ENCODE measurements at regions not wholly inside any gene's neighbourhood (a gene's known extent, or its start where the extent isn't known, plus 50 kb on each side); places are given as distances from the start of the nearest gene placed in this dataset.
"Not testable (repeated sequence)": the region's sequence is repeated elsewhere in the genome, so short reads cannot be mapped to it uniquely, and the experiment has no call there.

GRCh38 chr5:102554082-102554481 lies 55.3 kb upstream of the SLCO6A1 start:
- no peak for DNase-seq (ENCODE audit: low spot score)

DNA sequence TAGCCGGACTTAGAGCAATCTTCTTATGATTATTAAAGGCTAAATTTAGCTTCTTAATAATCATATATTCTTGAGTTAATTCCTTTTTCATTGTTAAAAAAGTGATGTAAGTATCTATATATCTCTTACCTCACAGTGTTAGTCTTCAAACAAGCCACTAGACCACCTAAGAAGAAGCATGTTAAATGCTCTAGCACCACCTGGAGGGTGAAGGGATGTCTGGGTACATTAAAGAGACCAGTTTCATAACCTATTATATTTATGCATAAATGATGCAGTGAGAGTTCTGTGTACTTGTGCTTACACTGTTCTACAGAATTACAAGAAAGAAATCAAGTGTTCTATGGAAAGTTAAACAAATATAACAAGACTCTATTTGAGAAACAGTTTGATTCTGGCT lies 55.9 kb upstream of the SLCO6A1 start:
- DNase-seq (ENCODE audit: low spot score): no peak

- peak; percentile 6 for DNase-seq (ENCODE audit: low spot score)
These were observed 63.3 kb upstream of the SLCO6A1 start for GRCh38 chr5:102561894-102562760.

- DNase-seq (ENCODE audit: low spot score): no peak
These were observed 71.9 kb upstream of the SLCO6A1 start for GRCh38 chr5:102570747-102571146.

GRCh38 chr5:102578362-102578761 lies 79.6 kb upstream of the SLCO6A1 start:
- DNase-seq (ENCODE audit: low spot score): no peak

GRCh38 chr5:102579379-102579778 lies 80.6 kb upstream of the SLCO6A1 start:
- DNase-seq (ENCODE audit: low spot score): no peak

DNA sequence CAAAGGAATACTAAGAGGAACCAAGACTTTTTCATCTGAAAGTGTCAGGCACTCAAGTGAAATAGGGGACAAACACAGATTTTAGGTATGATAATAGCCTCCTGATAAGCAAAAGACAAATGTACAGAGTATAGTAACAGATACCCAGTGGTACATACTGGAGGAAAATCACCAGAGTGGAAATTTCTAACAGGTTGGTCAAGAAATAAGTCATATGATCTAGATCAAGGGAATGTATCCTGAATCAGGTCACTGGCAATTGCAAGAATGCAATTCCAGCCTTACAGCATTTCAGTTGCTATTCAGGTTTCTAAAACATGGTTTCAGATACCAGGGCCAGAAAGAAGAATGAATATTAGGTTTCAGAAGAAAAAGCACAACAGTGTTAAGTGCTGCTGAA lies 82.2 kb upstream of the SLCO6A1 start:
- DNase-seq (ENCODE audit: low spot score): no peak

- DNase-seq (ENCODE audit: low spot score): no peak
These were observed 83.9 kb upstream of the SLCO6A1 start for GRCh38 chr5:102582696-102583095.

DNA sequence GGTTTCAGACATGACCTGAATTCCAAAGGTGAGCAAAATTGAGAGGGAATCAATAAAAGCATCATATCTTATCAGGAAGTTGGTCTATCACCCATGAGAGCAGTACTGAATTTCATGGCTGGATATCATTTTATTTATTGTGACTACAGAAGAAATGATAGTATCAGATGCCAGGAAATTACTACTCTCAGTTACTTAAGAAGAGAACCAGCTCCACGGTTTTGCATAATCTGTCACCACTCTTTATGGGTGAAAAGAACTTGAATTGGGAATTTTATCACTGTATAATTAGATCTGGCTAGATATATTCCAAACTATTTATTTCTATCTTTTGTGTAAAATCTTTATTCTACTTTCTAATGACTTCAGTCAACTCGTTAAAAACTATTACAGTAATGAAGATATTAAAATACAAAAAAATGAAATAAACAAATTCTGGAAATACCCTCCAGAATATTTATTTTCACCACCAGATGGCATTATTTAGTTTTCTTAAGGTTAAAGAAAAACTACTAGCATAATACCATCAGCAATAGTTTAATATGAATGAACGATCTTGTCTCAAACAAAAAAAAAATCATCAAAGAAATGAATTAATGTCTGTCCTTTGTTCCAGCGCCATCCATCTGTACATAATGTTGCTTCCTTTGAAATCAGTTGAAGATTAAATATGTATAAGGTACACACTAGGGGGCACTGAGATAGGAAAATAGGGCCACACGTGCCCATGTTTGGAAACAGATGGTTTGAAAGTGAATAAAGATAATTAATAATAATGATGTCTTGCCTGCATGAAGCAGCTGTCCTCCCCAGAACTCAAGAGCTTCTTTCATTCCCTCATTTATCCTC lies 84.7 kb upstream of the SLCO6A1 start:
- DNase-seq (ENCODE audit: low spot score): peak; percentile 2

- no peak for DNase-seq (ENCODE audit: low spot score)
These were observed 90.9 kb upstream of the SLCO6A1 start for GRCh38 chr5:102589661-102590060.

- DNase-seq (ENCODE audit: low spot score): no peak
These were observed 91.7 kb upstream of the SLCO6A1 start for GRCh38 chr5:102590467-102590866.

DNA sequence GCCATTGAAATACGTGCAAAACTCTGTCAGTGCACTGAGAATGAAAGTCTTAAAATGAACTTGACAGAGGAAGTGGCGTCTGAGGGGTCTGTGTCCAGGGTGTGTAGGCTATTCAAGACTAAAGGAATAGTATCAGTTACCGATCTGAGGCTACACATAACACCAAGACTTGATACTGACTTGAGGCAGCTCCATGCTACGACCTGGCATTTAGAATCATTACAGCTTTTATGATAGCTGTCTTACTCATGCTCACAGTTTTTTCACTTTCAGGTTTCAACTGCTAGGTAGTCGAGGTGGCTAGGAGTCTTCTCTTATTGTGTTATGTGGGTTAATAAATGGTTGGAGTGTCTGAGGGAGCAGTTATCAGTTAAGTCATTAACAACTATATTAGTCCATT lies 92.8 kb upstream of the SLCO6A1 start:
- DNase-seq (ENCODE audit: low spot score): no peak

DNA sequence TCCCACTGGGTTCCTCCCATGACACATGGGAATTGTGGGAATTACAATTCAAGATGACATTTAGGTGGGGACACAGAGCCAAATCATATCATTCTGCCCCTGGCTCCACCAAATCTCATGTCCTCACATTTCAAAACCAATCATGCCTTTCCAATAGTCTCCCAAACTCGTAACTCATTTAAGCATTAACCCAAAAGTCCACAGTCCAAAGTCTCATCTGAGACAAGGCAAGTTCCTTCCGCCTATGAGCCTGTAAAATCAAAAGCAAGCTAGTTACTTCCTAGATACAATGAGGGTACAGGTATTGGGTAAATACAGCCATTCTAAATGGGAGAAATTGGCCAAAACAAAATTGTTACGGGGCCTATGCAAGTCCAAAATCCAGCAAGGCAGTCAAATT lies 93.8 kb upstream of the SLCO6A1 start:
- not testable (repeated sequence) for DNase-seq (ENCODE audit: low spot score)

- no peak for DNase-seq (ENCODE audit: low spot score)
These were observed 95.4 kb upstream of the SLCO6A1 start for GRCh38 chr5:102594192-102594591.

DNA sequence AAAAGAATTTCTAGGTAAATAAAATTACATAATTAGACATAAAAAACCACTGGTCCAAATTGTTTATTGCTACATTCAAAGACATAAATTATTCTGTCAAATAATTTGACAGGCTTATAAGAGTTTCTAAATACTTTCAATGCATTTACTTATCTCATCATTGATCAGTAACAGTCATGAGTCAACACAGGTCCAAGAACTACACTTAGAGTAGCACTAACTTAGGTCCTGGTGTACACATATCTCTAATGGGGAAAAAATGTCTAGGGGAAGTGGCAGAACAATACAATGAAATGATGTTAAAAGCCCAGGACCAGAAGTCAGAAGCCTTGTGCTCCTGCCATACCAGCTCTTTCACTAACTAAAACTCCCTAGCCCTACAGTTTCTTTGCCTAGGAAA lies 96.5 kb upstream of the SLCO6A1 start:
- DNase-seq (ENCODE audit: low spot score): no peak

- DNase-seq (ENCODE audit: low spot score): no peak
These were observed 97.3 kb upstream of the SLCO6A1 start for GRCh38 chr5:102596113-102596512.

DNA sequence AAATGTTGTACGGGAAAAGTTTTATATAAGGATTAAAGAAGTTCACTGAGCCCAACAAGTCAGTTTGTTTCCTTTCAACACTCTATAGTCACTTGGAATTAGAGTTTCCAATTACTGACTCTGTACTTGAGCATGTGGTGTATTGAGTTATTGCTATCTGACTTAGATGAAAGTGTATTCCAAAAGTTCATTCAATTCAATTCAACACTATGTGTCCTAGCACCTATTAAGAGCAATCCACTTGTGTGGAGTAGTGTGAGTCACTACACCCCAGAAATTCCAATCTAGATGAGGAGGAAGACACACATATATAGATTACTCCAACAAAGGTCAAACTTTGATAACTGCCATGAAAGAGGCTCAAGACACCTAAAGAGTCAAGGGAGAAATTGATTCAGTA lies 98.2 kb upstream of the SLCO6A1 start:
- DNase-seq (ENCODE audit: low spot score): no peak

DNA sequence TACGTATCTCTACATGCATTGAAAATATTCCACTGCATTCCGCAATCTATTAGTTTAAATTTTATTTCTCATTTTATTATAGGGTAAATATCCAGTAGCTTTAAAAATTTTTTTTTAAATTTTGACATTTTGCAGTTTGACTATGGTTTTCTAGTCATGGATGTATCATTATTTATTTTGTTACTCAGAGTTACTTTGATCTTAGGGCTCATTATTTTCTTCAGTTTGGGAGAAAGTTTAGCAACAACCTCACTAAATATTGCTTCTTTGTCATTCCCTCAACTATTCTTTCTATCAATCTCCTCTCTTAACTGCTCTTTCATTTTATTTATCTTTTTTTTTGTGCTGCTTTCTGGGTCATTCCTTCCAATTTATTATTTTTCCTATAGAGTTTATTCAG lies 100.5 kb upstream of the SLCO6A1 start:
- no peak for DNase-seq (ENCODE audit: low spot score)

DNA sequence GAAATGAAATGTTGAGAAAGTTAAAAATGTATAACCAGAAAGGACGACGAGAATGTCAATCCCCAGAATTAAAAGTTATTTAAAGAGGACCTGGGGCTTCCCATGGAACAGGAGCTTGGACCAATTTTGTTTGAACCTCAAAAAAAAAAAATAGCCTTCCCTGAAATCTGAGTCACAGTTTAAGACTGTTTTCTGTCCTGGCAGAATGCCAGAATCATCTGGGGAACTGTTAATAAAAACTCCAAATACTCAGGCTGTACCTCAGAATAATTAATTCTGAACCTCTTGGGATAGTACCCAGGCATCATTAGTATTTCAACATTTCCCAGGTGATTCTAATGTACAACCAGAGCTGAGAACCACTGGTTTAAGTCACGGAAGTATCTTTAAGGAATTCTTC lies 102.2 kb upstream of the SLCO6A1 start:
- DNase-seq (ENCODE audit: low spot score): no peak

GRCh38 chr5:102603670-102604069 lies 104.9 kb upstream of the SLCO6A1 start:
- no peak for DNase-seq (ENCODE audit: low spot score)

DNA sequence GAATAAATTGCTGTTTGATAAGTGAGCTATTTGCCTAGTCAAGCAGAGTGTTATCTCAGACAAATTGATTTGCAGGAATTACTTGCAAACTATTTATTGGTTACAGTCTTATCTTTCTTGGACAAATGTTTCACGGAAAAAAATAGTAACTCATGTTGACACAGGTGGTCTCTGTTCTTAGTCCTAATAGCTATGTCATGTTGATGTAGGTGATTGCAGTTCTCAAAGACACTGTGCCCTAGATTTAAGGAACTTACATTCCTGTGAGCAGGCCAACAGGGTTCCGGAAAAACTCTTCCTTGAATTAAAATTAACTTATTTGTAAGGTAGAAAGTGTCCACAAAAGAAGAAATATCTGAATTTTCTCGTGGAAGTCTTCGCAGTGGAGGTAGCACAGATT lies 109.6 kb upstream of the SLCO6A1 start:
- DNase-seq (ENCODE audit: low spot score): no peak

DNA sequence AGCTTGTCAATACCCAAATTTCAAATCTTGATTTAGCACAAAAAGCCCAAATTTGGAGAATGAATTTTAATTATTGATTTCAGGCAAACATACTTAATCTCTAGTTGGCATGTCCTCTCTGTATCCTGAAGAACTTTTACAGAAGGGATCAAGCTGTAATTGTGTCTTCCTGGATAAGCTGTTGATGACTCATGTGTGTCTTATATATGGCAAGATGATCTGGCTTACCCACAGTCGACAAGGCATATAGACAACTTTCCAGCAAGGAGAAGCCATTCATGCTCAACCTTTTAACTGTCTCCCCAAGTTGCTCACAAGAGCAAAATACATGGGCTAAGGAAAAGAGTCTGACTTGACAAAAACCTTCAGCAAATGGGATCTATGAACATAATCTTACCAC lies 112.5 kb upstream of the SLCO6A1 start:
- DNase-seq (ENCODE audit: low spot score): no peak

GRCh38 chr5:102613661-102614060 lies 114.9 kb upstream of the SLCO6A1 start:
- DNase-seq (ENCODE audit: low spot score): no peak

All from HuH-7.5 (cell line).